Activated T-helper 1 cell treated with anti-CD3 and anti-CD28 coated beads, Interleukin-12 subunit alpha, Interleukin-12 subunit beta, Interleukin-2, Interleukin-4 antibody, amounts not matched to agents 30 ng/mL and 10 ng/mL and 1 ng/mL, durations not matched to agents 14 hours and 24 hours and 36 hours (primary cell): ENCODE measurements at regions not wholly inside any gene's neighbourhood (a gene's known extent, or its start where the extent isn't known, plus 50 kb on each side); places are given as distances from the start of the nearest gene placed in this dataset.

Experiments used
- DNase-seq: peaks from one replicate; pipeline ENCODE4 v3.0.0; 2021; ENCODE audit warnings: low spot score
- H3K27ac Mint-ChIP-seq: one replicate; pipeline ENCODE4 v1.8.0; 2021; ENCODE audit warnings: mild to moderate bottlenecking, mixed read lengths
- H3K27me3 Mint-ChIP-seq: one replicate; pipeline ENCODE4 v1.8.0; 2022; ENCODE audit warnings: mild to moderate bottlenecking, moderate library complexity, mixed read lengths; ENCODE audit not compliant: insufficient read depth
- H3K36me3 Mint-ChIP-seq: one replicate; pipeline ENCODE4 v1.8.0; 2021; ENCODE audit warnings: low read depth, mixed read lengths
- H3K4me1 Mint-ChIP-seq: one replicate; pipeline ENCODE4 v1.8.0; 2021; ENCODE audit warnings: low read depth, mixed read lengths
- H3K4me3 Mint-ChIP-seq: one replicate; pipeline ENCODE4 v1.8.0; 2021; ENCODE audit warnings: mild to moderate bottlenecking, moderate library complexity, mixed read lengths
- H3K9me3 Mint-ChIP-seq: one replicate; pipeline ENCODE4 v1.8.0; 2021; ENCODE audit warnings: mixed read lengths
- intact Hi-C: fragments of 100-400 bp; cut with micrococcal nuclease; formaldehyde crosslinking; loops from one replicate; pipeline ENCODE4 v1.15.1; 2024

DNA sequence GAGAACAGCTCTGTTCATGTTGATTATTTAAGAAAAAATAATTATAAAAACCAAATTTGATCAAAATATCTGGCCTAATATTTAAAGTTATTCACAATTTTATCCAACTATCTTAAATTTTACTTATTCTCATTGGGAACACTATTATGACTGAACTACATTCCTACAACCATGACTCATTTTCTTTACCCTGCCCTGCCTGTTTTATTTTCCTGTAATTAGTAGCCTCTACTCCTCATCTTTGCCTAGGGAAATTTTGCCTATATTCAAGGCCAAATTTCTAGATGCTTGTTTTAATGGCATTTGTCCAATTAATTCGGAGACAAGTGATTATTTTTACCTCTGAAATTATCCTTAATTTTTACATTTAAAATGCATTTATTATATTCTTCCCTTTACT lies 289.7 kb upstream of the TMEM229A start:
- Mint-ChIP-seq H3K36me3 (no peaks in the 10 kb centered on the region), H3K27ac (no peak overlapping the region), H3K27me3 (no peaks in the 10 kb centered on the region), H3K9me3 (peaks cover 3% of the 10 kb centered on the region), H3K4me3 (no peak overlapping the region), H3K4me1 (no peaks in the 10 kb centered on the region)
- intact Hi-C loops: no loop called here
- no peak for DNase-seq

DNA sequence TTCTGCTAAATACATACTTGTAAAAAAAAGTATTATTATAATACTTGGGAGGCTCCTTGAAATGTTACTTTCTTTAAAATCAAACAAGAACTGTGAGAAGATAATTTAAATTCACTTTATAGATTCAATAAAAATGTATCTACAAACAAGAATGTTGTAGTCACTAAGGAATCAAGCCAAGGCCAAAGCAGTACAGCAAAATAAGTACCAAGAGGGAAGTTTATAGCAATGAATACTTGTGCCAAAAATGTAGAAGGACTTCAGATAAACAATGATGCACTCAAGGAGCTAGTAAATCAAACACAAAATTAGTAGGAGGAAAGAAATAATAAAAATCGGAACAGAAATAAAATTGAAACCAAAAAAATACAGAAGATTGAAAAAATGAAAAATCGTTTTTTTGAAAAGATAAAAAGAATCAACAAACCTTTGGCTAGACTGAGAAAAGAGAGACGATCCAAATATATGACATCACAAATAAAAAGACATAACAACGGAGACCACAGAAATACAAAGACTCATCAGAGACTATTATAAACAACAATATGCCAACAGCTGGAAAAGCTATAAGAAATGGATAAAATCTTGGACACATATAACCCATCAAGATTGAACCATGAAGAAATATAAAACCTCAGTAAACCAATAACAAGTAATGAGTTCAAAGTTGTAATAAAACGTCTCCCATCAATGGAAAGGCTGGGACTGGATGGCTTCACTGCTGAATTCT lies 286.0 kb upstream of the TMEM229A start:
- Mint-ChIP-seq H3K27ac (no peak overlapping the region), H3K27me3 (no peaks in the 10 kb centered on the region), H3K4me3 (no peak overlapping the region), H3K4me1 (no peaks in the 10 kb centered on the region), H3K9me3 (peaks cover 5% of the 10 kb centered on the region), H3K36me3 (no peaks in the 10 kb centered on the region)
- intact Hi-C loops: no loop called here
- no peak for DNase-seq

DNA sequence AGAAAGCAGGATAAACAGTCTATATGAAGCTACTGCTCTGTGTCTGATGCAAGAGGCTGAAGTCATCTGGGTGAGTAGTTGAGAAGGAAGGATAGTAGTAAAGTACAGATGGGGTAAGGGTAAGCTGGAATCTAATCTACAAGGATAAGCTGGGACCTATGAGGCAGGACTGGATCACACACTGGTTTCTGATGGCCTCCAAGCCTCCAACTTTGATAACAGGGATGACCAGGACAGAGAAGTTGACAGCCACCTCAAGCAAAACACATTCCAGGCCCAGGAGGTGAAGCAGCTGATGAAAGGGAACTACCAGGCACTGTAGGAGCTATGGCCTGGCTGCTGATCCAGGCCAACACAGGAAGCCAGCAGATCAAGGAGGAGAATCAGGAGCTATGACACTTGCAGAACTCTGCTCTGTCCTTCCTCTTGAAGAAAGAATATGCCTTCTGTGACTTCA lies 278.1 kb upstream of the TMEM229A start:
- no peaks in the 10 kb centered on the region for H3K4me1 Mint-ChIP-seq
- intact Hi-C loops: no loop called here
- H3K27ac Mint-ChIP-seq: no peak overlapping the region
- H3K9me3 Mint-ChIP-seq: peaks cover 10% of the 10 kb centered on the region
- no peaks in the 10 kb centered on the region for H3K36me3 Mint-ChIP-seq
- H3K27me3 Mint-ChIP-seq: no peaks in the 10 kb centered on the region
- no peak overlapping the region for H3K4me3 Mint-ChIP-seq
- DNase-seq: no peak

DNA sequence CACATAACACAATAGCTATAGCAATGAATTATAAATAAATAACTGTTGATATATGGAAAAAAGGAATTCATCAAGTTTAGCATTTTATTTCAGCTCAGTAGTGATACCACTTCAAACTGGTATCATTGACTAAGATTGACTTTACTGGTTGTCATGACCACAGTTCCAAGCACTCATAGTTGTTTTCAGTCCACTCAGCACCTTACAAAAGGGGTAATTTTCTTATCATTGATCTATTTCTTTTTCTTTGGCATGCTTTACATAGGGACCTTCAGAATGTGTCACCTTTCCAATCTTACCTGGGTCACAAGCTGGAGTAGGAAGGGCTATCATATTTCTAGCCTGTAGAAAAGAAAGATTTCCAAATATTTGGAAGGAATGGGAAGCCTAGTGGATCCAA lies 275.5 kb upstream of the TMEM229A start:
- intact Hi-C loops: no loop called here
- DNase-seq: no peak
- Mint-ChIP-seq H3K4me3 (no peak overlapping the region), H3K36me3 (no peaks in the 10 kb centered on the region), H3K9me3 (peaks cover 5% of the 10 kb centered on the region), H3K27me3 (no peaks in the 10 kb centered on the region), H3K4me1 (no peaks in the 10 kb centered on the region), H3K27ac (no peak overlapping the region)

DNA sequence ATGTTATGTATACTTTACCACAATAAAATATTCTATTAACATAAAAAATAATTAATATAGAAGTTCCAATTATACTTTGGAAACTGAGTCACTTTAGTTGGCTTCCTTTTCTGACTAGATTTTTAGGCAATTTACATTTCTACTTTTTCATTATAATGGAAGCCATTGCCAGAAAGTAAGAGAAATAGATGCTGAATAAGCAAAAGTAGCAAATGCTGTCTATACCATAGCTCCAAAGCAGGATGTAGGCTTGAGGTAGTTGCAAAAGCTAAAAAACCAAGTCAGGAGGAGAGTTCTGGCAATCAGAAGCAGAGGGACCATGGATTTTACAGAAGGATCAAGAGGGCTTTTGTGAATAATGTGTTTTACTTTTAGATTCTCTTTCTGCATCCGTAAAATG lies 262.4 kb upstream of the TMEM229A start:
- Mint-ChIP-seq H3K9me3 (peaks cover 12% of the 10 kb centered on the region), H3K36me3 (no peaks in the 10 kb centered on the region), H3K4me3 (no peak overlapping the region), H3K27me3 (no peaks in the 10 kb centered on the region), H3K27ac (no peak overlapping the region), H3K4me1 (no peaks in the 10 kb centered on the region)
- intact Hi-C loops: no loop called here
- no peak for DNase-seq

DNA sequence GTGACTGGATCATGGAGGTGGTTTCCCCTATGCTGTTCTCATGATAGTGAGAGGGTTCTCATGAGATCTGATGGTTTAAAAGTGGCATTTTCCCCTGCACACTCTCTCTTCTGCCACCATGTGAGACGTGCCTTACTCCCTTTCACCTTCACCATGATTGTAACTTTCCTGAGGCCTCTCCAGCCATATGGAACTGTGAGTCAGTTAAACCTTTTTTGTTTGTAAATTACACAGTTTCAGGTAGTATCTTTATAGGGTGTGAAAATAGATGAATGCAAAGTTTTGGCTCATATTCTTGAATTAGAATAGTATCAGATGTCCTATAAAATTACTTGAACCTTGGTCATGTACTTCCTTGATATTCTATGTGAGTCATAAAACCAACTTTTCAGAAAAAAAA lies 252.1 kb upstream of the TMEM229A start:
- H3K27ac Mint-ChIP-seq: no peak overlapping the region
- DNase-seq: no peak
- intact Hi-C loops: no loop called here
- no peaks in the 10 kb centered on the region for H3K27me3 Mint-ChIP-seq
- no peaks in the 10 kb centered on the region for H3K4me1 Mint-ChIP-seq
- no peak overlapping the region for H3K4me3 Mint-ChIP-seq
- H3K36me3 Mint-ChIP-seq: no peaks in the 10 kb centered on the region
- no peaks in the 10 kb centered on the region for H3K9me3 Mint-ChIP-seq

DNA sequence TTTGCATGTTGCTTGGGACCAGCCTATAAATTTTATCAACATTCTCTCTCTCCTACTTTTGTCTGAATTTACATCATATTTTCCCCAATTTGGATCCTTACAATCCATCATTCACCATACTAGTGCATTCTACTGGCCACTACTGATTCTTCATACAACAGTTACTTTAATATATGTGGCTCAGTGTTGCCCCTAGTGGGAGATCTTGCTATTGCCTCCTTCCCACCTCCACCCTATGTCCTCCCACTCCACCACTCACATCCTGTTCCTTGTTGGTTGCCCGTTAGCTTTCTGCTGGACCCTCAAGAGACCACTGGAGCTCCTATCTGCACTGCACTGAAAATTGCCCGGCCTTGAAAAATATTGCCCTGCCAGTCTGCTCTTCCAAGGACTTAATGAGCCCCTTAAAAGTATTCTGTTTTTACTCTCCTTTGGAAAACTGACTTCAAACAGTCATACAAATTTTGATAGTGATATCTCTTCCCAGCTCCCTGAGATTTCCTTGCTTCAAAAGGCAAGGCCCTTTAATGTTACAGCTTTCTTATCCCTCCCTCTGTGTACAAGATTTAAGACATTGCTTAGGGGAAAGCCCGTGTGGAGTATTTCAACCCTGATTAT lies 243.2 kb upstream of the TMEM229A start:
- Mint-ChIP-seq H3K9me3 (no peaks in the 10 kb centered on the region), H3K4me3 (no peak overlapping the region), H3K36me3 (no peaks in the 10 kb centered on the region), H3K4me1 (no peaks in the 10 kb centered on the region), H3K27me3 (no peaks in the 10 kb centered on the region), H3K27ac (no peak overlapping the region)
- intact Hi-C loops: no loop called here
- DNase-seq: no peak

DNA sequence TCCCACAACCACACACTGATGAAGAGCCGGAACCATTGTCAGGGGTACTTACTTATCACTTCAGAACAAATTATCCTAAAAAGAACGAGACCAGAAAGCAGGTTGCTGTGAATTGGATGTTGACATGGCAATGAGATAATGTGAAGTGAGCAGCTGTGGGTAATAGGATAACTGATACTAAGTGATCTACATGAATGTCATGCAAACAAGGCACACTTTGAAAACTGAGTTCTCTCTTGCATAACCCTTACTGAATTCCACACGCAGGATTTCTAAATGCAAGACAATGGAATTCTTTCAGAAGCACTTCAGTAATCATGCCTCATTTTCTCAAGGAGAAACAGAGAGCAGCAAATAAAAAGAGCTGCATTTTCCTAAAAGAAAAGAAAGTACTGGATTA lies 242.5 kb upstream of the TMEM229A start:
- H3K4me1 Mint-ChIP-seq: no peaks in the 10 kb centered on the region
- DNase-seq: no peak
- no peak overlapping the region for H3K4me3 Mint-ChIP-seq
- no peak overlapping the region for H3K27ac Mint-ChIP-seq
- H3K27me3 Mint-ChIP-seq: no peaks in the 10 kb centered on the region
- H3K36me3 Mint-ChIP-seq: no peaks in the 10 kb centered on the region
- intact Hi-C loops: no loop called here
- H3K9me3 Mint-ChIP-seq: no peaks in the 10 kb centered on the region

DNA sequence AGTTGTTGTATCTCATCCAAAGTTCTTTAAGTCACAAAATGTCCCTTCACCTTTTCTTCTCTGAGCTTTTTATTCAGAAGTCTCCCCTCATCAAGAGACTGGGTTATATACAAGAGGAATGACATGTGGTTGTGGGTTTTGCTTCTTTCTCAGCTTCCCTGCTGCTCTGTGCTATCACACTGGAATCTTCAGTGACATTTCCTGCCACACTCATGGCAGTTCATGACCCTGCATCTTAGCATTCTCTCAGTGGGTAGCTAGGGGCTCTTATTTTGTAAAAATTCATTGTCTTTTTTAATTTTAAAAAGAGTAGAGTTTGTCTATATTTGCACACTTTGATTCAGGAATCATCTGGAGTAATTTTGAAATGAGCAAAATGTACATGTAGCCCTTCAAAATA lies 236.9 kb upstream of the TMEM229A start:
- H3K4me1 Mint-ChIP-seq: no peaks in the 10 kb centered on the region
- DNase-seq: no peak
- no peaks in the 10 kb centered on the region for H3K27me3 Mint-ChIP-seq
- H3K36me3 Mint-ChIP-seq: no peaks in the 10 kb centered on the region
- H3K9me3 Mint-ChIP-seq: no peaks in the 10 kb centered on the region
- intact Hi-C loops: no loop called here
- no peak overlapping the region for H3K27ac Mint-ChIP-seq
- H3K4me3 Mint-ChIP-seq: no peak overlapping the region

DNA sequence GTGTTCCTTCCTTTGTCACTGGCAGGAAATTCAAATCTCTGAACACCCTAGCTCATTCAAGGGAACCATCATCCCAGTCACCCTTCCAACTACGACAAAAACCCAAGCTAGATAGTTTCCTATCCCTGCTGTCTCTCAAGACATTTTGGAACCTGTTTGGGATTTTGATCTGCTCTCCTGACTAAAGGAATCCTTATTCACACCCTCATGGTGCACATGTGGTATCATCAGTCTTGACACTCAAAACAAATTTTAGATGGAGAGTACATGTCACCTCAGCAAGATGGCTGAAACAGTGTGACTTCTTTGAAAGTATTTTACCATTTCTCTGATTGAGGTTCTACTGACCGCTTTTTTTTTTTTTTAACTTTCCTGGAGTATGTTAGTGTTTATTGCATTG lies 234.3 kb upstream of the TMEM229A start:
- no peak overlapping the region for H3K4me3 Mint-ChIP-seq
- no peak for DNase-seq
- no peaks in the 10 kb centered on the region for H3K36me3 Mint-ChIP-seq
- H3K9me3 Mint-ChIP-seq: no peaks in the 10 kb centered on the region
- H3K27me3 Mint-ChIP-seq: no peaks in the 10 kb centered on the region
- intact Hi-C loops: no loop called here
- H3K4me1 Mint-ChIP-seq: no peaks in the 10 kb centered on the region
- H3K27ac Mint-ChIP-seq: no peak overlapping the region

DNA sequence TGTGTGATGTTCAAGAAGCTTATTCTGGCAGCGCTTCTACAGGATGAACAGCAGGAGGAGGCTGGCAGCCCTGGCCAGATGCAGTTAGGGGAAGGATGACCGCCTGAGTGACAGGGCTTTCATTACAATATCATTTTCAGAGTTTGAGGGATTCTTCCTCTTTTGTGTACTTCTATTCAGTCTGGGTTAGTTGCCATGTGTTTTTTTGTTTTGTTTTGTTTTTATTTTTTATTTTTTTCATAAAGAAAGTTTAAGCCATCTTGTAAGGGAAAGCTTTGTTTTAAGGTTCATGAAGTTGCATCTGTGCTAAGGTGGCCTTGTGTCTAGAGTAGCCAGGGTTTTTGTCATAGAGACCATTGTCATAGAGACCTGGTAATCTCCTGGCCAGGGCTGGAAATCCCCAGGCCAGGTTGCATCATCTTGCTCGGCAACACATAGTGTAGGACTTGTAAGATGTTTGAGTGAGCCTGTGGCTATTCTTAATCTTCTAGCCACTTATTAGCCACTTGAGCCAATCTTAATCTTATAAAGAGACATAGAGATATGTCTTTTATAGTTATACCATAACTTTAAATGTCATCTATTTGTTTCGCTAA lies 230.5 kb upstream of the TMEM229A start:
- no peaks in the 10 kb centered on the region for H3K36me3 Mint-ChIP-seq
- no peaks in the 10 kb centered on the region for H3K9me3 Mint-ChIP-seq
- no peak overlapping the region for H3K27ac Mint-ChIP-seq
- no peaks in the 10 kb centered on the region for H3K27me3 Mint-ChIP-seq
- DNase-seq: no peak
- H3K4me1 Mint-ChIP-seq: no peaks in the 10 kb centered on the region
- intact Hi-C loops: no loop called here
- no peak overlapping the region for H3K4me3 Mint-ChIP-seq

DNA sequence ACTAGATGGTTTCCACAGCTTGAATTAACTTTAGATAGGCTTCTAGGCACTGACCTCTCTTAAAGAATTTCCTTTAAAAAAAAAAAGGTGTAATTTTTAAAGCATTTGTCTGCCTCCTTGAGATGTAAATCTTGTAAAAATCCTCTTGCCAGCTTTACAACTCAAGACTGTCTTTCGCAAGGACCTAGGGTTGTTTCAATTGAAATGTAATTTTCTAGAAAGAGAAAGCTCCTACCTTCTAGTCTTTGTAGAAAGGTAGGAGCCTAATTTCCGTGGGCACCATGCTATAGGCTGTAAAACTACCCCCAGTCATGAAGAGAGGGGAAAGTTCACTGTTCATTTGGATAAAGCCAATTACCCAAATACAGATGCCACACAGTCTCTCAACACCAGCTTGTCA lies 228.8 kb upstream of the TMEM229A start:
- no peak overlapping the region for H3K27ac Mint-ChIP-seq
- no peaks in the 10 kb centered on the region for H3K4me1 Mint-ChIP-seq
- H3K4me3 Mint-ChIP-seq: no peak overlapping the region
- no peak for DNase-seq
- intact Hi-C loops: no loop called here
- H3K9me3 Mint-ChIP-seq: no peaks in the 10 kb centered on the region
- H3K36me3 Mint-ChIP-seq: no peaks in the 10 kb centered on the region
- no peaks in the 10 kb centered on the region for H3K27me3 Mint-ChIP-seq

DNA sequence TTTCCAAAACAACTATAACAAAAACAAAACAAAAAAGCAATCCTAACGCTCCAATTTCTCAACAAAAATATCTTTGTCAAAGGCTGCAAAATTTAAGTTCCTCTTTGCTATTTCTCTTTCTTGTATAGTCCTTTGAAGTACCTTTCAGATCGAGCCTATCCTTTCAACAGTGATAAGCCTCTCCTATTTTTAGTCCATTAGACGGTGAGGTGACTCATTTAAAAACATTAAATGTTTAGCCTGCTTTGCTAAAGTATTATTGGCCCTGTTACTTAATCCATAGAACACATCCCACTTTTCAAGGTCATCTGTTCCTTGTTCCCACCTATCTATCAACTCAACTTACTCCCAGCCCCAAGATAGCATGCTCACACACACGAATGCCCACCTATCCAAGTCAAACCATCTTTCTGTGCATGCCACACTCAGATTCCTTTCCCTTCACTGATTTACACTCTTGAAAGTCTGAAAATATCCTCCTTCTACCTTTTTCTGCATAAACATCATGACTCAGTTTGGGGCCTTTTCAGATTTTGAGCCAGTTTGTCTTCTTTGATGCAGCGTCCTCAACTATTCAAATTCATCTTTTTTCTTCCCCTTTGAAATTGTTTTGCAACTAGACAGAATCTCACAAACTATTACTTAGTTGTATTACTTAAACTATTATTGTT lies 224.9 kb upstream of the TMEM229A start:
- H3K4me3 Mint-ChIP-seq: no peak overlapping the region
- intact Hi-C loops: no loop called here
- H3K36me3 Mint-ChIP-seq: no peaks in the 10 kb centered on the region
- no peaks in the 10 kb centered on the region for H3K4me1 Mint-ChIP-seq
- H3K9me3 Mint-ChIP-seq: no peaks in the 10 kb centered on the region
- no peak overlapping the region for H3K27ac Mint-ChIP-seq
- H3K27me3 Mint-ChIP-seq: no peaks in the 10 kb centered on the region
- DNase-seq: no peak
